Fibroblast of villous mesenchyme (primary cell): ENCODE measurements at regions not wholly inside any gene's neighbourhood (a gene's known extent, or its start where the extent isn't known, plus 50 kb on each side); places are given as distances from the start of the nearest gene placed in this dataset.
A peak's percentile ranks its signal among the peaks of the same experiment; 100 is the strongest.
"Not testable (repeated sequence)": the region's sequence is repeated elsewhere in the genome, so short reads cannot be mapped to it uniquely, and the experiment has no call there.

Experiments
- DNase-seq: peaks from one replicate; pipeline ENCODE4 v3.0.0-alpha.2; 2010; ENCODE audit warnings: low read depth
- H3K4me3 ChIP-seq: 2 replicates; pipeline ENCODE4 v1.5.1; 2011; ENCODE audit warnings: low read depth, mild to moderate bottlenecking, low read length
- CTCF ChIP-seq: IDR thresholded peaks from 2 replicates; pipeline ENCODE4 v1.5.1; 2012; ENCODE audit warnings: low read depth, mild to moderate bottlenecking, low read length; ENCODE audit not compliant: insufficient read depth

GRCh38 chr1:200292699-200293098 is 117.1 kb downstream of the ZNF281 start:
- DNase-seq, result no peak
- H3K4me3 ChIP-seq, result no peak overlapping the region
- TF ChIP-seq CTCF, result no peak

GRCh38 chr1:200291106-200291505 is 118.7 kb downstream of the ZNF281 start:
- TF ChIP-seq CTCF, result no peak
- H3K4me3 ChIP-seq, result no peak overlapping the region
- no peak for DNase-seq

GRCh38 chr1:200290010-200290685 is 119.7 kb downstream of the ZNF281 start:
- peak; percentile 11 for TF ChIP-seq CTCF
- no peak for DNase-seq
- no peak overlapping the region for H3K4me3 ChIP-seq

- no peak for TF ChIP-seq CTCF
- no peak for DNase-seq
- H3K4me3 ChIP-seq, result no peak overlapping the region
Measured at GRCh38 chr1:200288226-200288625, 121.6 kb downstream of the ZNF281 start.

- H3K4me3 ChIP-seq, DNase-seq: not testable (repeated sequence)
Measured at GRCh38 chr1:200284236-200284635, 125.6 kb downstream of the ZNF281 start.

GRCh38 chr1:200282497-200283122 is 127.2 kb downstream of the ZNF281 start:
- no peak for TF ChIP-seq CTCF
- no peak for DNase-seq
- H3K4me3 ChIP-seq, result no peak overlapping the region

GRCh38 chr1:200281201-200281835 is 128.5 kb downstream of the ZNF281 start:
- DNase-seq, result no peak
- no peak overlapping the region for H3K4me3 ChIP-seq
- no peak for TF ChIP-seq CTCF
